Effector memory CD4-positive, alpha-beta T cell (primary cell): ENCODE measurements at regions not wholly inside any gene's neighbourhood (a gene's known extent, or its start where the extent isn't known, plus 50 kb on each side); places are given as distances from the start of the nearest gene placed in this dataset.

ENCODE experiments used
- DNase-seq, 3 donors: peaks; one replicate each; pipeline ENCODE4 v3.0.0-alpha.2; 2020
- H3K27ac ChIP-seq: 2 replicates; pipeline ENCODE4 v1.7.0; 2013; ENCODE audit warnings: mild to moderate bottlenecking, low read length, moderate library complexity; ENCODE audit not compliant: insufficient read depth, poor library complexity, severe bottlenecking
- H3K27me3 ChIP-seq: replicated peaks from 2 replicates; pipeline ENCODE4 v1.7.0; 2013; ENCODE audit warnings: mild to moderate bottlenecking, low read length; ENCODE audit not compliant: insufficient read depth, control insufficient read depth, poor library complexity, severe bottlenecking
- H3K36me3 ChIP-seq: 2 replicates; pipeline ENCODE4 v1.7.0; 2013; ENCODE audit warnings: mild to moderate bottlenecking, low read length, moderate library complexity; ENCODE audit not compliant: control insufficient read depth, insufficient read depth
- H3K4me1 ChIP-seq: 2 replicates; pipeline ENCODE4 v1.7.0; 2013; ENCODE audit warnings: low read length, mild to moderate bottlenecking; ENCODE audit not compliant: control insufficient read depth, insufficient read depth, poor library complexity, severe bottlenecking
- H3K4me3 ChIP-seq: 2 replicates; pipeline ENCODE4 v1.7.0; 2013; ENCODE audit warnings: low read length, low read depth, mild to moderate bottlenecking; ENCODE audit not compliant: insufficient read depth, poor library complexity, severe bottlenecking
- H3K9me3 ChIP-seq: 2 replicates; pipeline ENCODE4 v1.7.0; 2013; ENCODE audit warnings: mild to moderate bottlenecking, low read length, moderate library complexity; ENCODE audit not compliant: control insufficient read depth

- no peaks in the 10 kb centered on the region for H3K27me3 ChIP-seq
- no peak for DNase-seq
- H3K4me1 ChIP-seq: no peaks in the 10 kb centered on the region
- no peak overlapping the region for H3K4me3 ChIP-seq
- no peak overlapping the region for H3K27ac ChIP-seq
- H3K9me3 ChIP-seq: no peaks in the 10 kb centered on the region
- H3K36me3 ChIP-seq: no peaks in the 10 kb centered on the region
Observed at GRCh38 chrX:13894888-13895565, 78.1 kb upstream of the GPM6B start.

DNA sequence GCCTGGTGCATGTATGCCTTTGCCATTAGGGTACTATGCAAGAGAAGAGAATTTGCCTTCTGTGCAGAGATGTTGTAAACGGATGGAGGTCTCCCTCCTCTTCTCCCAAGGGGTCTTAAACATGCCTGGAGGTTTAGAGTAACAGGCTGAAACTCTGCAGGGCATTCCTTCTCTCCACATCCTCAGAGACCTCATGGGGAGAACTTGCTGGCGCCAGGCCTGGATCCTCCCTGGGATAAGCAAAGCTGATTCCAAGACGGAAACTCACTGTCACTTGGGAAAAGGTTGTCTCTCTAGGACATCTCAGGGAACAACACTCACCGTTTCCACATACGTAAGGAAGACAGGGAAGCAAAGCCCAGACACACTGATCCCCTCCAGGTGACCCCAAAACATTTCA is 76.9 kb upstream of the GPM6B start:
- Histone ChIP-seq H3K27ac (no peak overlapping the region), H3K4me3 (no peak overlapping the region), H3K27me3 (no peaks in the 10 kb centered on the region), H3K36me3 (no peaks in the 10 kb centered on the region), H3K4me1 (no peaks in the 10 kb centered on the region), H3K9me3 (no peaks in the 10 kb centered on the region)
- no peak for DNase-seq

DNA sequence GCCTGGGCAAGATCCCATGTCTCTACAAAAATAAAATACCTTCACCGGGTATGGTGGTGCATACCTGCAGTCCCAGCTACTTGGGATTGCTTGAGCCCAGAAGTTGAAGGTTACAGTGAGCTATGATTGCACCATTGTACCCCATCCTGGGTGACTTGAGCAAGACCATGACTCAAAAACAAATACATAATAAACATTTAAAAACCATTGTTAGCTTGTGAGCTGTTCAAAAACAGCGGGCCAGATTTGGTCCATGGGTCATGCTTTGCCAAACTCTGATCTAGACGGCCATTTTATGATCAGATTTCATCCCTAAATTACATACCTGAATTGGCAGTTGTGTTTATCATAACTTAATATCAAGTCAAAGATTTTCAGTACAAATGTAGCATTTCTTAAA is 76.0 kb upstream of the GPM6B start:
- no peaks in the 10 kb centered on the region for H3K27me3 ChIP-seq
- H3K27ac ChIP-seq: no peak overlapping the region
- H3K9me3 ChIP-seq: no peaks in the 10 kb centered on the region
- H3K4me3 ChIP-seq: no peak overlapping the region
- no peaks in the 10 kb centered on the region for H3K36me3 ChIP-seq
- no peak for DNase-seq
- H3K4me1 ChIP-seq: no peaks in the 10 kb centered on the region

- no peak for DNase-seq
- Histone ChIP-seq H3K9me3 (no peaks in the 10 kb centered on the region), H3K27ac (no peak overlapping the region), H3K27me3 (no peaks in the 10 kb centered on the region), H3K4me3 (no peak overlapping the region), H3K4me1 (no peaks in the 10 kb centered on the region), H3K36me3 (no peaks in the 10 kb centered on the region)
Observed at GRCh38 chrX:13891377-13892140, 74.7 kb upstream of the GPM6B start.

GRCh38 chrX:13890806-13891205 is 73.9 kb upstream of the GPM6B start:
- H3K9me3 ChIP-seq: no peaks in the 10 kb centered on the region
- H3K4me3 ChIP-seq: no peak overlapping the region
- no peaks in the 10 kb centered on the region for H3K4me1 ChIP-seq
- H3K36me3 ChIP-seq: no peaks in the 10 kb centered on the region
- DNase-seq: no peak
- no peak overlapping the region for H3K27ac ChIP-seq
- no peaks in the 10 kb centered on the region for H3K27me3 ChIP-seq

DNA sequence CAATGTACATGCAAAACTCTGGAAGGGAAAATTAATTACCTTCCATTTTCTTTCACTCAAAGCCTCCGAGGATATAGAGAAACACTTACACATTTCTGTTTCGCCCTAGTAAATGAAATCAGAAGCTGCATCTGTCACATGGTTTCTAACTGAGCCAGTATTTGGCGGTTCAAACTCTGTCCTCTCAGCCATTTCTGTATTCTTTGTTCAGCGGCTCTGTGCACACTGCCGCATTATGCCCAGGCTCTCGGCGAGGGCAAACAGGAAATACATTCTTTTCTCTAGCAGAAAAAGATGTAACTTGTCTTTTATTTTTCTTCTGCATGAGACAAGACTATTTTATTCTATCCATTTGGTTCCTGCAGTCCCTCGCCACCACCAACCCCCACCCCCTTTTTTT is 71.4 kb upstream of the GPM6B start:
- Histone ChIP-seq H3K4me3 (no peak overlapping the region), H3K27ac (no peak overlapping the region), H3K4me1 (no peaks in the 10 kb centered on the region), H3K27me3 (no peaks in the 10 kb centered on the region), H3K36me3 (no peaks in the 10 kb centered on the region), H3K9me3 (no peaks in the 10 kb centered on the region)
- no peak for DNase-seq

- Histone ChIP-seq H3K9me3 (no peaks in the 10 kb centered on the region), H3K36me3 (no peaks in the 10 kb centered on the region), H3K4me1 (no peaks in the 10 kb centered on the region), H3K4me3 (no peak overlapping the region), H3K27me3 (no peaks in the 10 kb centered on the region), H3K27ac (no peak overlapping the region)
- DNase-seq: no peak
Observed at GRCh38 chrX:13885591-13885990, 68.7 kb upstream of the GPM6B start.

- no peak overlapping the region for H3K27ac ChIP-seq
- H3K9me3 ChIP-seq: no peaks in the 10 kb centered on the region
- no peak for DNase-seq
- H3K4me3 ChIP-seq: no peak overlapping the region
- H3K36me3 ChIP-seq: no peaks in the 10 kb centered on the region
- H3K27me3 ChIP-seq: no peaks in the 10 kb centered on the region
- H3K4me1 ChIP-seq: no peaks in the 10 kb centered on the region
Observed at GRCh38 chrX:13876652-13877051, 59.8 kb upstream of the GPM6B start.

GRCh38 chrX:13875572-13875971 is 58.7 kb upstream of the GPM6B start:
- no peak overlapping the region for H3K27ac ChIP-seq
- no peaks in the 10 kb centered on the region for H3K4me1 ChIP-seq
- no peak overlapping the region for H3K4me3 ChIP-seq
- no peaks in the 10 kb centered on the region for H3K9me3 ChIP-seq
- no peaks in the 10 kb centered on the region for H3K36me3 ChIP-seq
- no peak for DNase-seq
- H3K27me3 ChIP-seq: no peaks in the 10 kb centered on the region

GRCh38 chrX:13868591-13868990 is 51.7 kb upstream of the GPM6B start:
- Histone ChIP-seq H3K27ac (no peak overlapping the region), H3K4me3 (no peak overlapping the region), H3K36me3 (no peaks in the 10 kb centered on the region), H3K9me3 (no peaks in the 10 kb centered on the region), H3K4me1 (no peaks in the 10 kb centered on the region), H3K27me3 (no peaks in the 10 kb centered on the region)
- DNase-seq: no peak
